Dedifferentiated amniotic fluid mesenchymal stem cell (primary cell): ENCODE measurements at regions not wholly inside any gene's neighbourhood (a gene's known extent, or its start where the extent isn't known, plus 50 kb on each side); places are given as distances from the start of the nearest gene placed in this dataset.
"Not testable (repeated sequence)": the region's sequence is repeated elsewhere in the genome, so short reads cannot be mapped to it uniquely, and the experiment has no call there.

Experiments used
- DNase-seq: peaks from one replicate; pipeline ENCODE4 v3.0.0-alpha.2; 2016; ENCODE audit errors: extremely low spot score

DNA sequence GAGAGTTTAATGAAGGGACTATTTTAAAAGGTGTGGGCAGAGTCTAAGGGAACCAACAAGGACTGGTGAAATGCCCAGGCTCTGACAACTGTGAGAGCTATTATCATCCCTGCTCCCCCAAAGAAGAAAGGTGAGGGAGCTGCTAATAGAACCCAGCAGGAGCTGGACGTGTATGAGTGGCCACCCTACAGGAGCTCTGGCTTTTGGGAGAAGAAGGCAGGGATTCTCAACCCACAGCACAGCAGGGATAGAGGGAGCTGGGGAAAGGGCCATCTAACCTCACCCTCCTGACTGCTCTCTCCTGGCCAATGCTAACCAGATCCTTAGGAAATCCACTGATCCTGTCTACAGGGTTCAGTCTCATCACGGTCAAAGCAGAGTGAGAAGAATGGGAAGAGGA lies 57.1 kb downstream of the GRIN2B start:
- no peak for DNase-seq

DNA sequence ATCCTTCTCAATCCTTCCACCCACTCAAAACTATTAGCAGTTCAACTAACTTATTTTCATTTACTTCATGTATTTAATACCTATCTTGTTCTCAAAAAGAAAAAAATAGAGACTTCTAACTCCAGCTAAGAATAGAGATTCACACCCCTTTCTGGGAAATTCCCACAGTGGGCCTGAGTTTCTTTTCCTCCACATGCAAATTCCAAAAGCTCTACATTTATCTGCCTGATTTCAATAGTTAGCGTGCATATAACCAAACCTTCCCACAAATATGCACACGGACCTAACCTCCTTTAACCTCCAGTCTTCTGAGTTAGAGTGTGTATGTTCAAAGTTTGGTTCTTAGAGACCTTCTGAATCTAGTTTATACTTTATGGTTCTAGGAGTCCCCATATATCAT lies 62.5 kb downstream of the GRIN2B start:
- DNase-seq: no peak

DNA sequence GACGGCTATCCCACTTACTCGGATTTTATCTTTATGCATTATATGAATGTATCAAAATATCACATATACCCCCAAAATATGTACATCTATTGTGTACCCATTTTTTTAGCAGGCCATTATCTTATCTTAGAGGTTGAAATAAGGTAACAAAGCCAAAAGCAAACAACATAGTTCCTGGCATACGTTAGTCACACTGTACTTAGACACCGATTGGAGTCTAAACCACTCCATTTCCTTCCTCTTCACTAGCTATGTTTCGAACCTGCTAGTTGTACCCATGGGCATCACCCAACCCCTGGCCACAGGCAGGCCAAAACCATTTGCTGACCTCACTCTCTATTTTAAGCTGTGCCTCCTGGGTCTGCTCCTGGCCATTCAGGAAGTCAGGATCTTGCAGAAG lies 66.3 kb downstream of the GRIN2B start:
- DNase-seq: no peak

DNA sequence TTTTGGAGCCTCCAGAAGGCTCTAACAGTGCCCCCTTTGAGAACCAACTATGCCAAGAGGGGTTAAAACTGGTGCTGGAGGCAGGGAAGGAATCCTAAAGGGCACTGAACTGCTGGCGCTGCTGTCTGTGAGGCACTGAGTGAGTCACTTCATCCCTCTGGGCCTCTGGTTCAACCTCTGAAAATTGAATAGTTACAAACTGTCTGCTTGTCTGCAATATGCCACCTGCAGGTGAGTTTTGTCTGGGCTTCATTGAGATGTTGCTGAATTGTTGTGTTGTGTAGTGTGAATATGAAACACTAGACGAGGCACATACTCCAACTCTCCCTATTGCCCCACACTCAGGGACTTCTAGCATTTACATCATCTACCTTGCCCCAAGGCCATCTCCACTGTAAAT lies 68.0 kb downstream of the GRIN2B start:
- DNase-seq: no peak

DNA sequence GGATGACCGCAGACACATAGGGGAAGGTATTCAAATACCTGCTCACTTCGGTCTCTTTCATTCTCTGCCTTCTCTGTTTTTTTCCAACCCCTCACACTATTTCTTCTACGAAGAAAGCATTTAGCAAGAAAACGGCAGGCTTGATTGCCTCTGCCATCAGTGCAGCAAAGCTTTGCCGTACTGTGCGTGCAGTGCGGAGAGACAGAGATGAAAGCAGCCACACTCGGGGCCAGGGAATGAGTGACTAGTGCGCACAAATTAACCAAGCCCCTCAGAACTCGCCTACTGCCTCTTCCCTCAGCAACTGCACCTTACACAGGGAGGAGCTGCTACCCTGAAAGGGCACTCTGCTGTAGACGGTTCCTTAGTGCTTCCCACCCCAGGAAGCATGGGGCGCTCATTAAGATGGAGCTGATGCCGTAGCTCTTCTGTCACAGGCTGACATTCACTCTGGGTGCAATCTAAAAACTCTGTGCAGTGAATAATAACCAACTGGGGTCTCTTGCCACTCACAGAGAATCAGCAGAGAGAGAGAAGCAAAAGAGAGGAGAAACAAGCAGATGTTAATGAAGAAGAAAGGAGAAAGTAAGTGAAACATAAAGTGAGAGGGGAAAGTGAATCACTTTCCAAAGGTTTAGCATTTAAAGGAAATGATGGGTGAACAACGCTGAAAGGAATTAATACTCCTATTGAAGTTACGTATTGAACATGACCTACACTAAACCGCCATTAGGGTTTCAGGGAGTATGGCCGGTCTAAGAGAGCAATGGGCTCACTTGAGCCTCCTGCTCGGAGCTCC lies 69.4 kb downstream of the GRIN2B start:
- DNase-seq: no peak

DNA sequence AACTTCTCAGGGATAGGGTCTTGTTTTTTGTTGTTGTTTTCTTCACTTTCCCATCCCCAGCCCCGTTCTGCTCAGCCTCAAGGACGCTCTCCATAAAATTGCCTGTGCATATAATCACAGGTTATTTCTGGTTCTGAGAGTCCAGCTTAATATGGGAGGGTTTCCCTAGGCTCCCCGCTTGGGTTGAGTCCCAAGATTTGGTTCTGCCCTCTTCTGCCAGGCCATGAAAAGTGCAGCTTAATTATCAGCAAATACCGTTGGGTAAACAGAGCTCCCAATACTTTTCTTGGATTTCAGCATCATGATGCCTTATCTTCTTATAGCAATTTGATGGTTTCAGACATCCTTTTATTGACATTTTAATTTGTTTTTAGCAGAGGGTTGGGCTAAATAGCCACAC lies 75.6 kb downstream of the GRIN2B start:
- no peak for DNase-seq

DNA sequence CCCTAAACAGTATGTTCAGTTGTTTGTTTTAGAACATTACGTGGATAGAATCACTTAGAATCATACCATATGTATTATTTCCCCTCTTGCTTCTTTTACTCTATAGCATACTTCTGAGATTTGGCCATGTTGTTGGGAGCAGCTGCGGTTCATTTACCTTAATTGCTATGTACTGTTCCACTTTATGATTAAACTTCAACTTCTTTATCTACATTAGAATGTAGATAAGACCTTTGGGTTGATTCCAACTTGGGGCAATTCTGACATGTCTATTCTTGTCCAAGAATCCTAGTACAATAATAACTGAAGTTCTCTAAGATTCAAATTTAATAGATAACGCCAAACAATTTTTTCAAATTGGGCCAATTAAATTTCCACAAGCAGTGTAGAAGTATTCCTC lies 80.7 kb downstream of the GRIN2B start:
- no peak for DNase-seq

DNA sequence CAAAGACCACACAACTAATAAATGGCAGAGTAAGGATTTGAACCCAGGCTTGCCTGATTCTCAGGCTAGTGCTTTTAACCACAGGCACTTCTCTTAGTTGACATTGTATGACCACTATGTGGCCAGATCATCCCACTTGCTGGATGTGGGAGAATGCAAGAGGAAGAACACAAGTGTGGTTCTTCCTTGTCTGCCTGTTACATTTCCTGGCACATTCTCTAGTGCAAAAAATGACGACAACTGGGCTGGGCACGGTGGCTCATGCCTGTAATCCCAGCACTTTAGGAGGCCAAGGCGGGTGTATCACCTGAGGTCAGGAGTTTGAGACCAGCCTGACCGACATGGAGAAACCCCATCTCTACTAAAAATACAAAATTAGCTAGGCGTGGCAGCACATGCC lies 83.0 kb downstream of the GRIN2B start:
- DNase-seq: not testable (repeated sequence)

DNA sequence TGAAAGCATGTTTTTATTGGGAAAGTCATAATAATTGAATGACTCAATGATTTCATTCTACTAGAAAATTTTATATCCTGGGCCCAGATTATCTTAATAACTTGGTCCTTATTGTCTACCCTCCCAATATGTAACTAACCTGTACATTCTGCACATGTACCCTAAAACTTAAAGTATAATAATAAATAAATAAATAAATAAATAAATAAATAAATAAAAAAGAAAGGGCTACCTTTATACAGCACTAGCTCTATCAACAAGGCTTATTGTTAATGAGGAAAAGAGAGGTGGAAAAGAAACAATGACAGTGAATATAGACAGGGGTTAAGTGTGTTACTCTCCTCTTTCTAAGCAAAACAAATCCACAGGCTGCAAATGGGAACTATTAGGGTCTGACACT lies 83.6 kb downstream of the GRIN2B start:
- DNase-seq: no peak

DNA sequence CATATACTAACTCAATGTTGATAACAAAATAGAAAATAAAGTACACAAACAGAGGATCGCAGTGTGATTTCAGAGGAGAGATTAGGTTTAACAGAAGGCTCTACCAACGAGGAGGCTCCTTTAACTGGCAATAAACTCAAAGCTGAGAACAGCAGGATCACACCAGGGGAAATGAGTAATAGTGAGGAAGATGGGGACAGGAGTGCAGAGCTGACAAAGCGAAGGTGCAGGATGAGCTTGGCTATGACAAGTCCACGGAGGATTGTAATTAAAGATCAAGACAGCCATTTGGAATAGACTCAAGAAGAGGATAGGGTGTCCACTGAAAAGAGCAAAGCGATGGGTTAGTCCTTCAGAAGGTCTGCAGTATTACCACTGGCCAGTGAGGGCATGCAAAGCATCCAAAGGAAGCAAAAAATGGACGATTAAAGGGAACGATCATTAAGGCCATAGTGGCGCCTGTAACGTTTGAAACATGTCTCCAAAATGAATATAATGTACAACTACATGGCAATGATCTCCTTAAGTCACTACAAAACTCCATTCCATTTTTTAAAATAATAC lies 85.3 kb downstream of the GRIN2B start:
- DNase-seq: no peak

DNA sequence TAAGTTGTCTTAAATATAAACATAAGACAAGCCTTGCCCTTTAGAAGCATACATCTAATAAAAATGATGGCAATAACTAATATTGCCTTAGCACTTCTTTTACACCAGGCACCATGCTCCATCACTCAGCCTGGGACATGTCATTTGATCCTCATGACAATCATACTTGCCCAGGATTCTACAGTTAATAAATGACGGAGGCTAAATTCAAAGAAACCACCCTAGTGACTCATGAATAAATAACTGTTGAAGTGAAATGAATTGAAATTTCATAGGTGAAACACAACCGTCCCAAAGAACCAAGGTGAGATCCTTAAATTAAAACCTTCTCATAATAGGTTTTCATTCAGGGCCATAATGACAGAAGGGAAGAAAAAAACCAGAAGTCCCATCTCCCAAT lies 89.5 kb downstream of the GRIN2B start:
- no peak for DNase-seq

DNA sequence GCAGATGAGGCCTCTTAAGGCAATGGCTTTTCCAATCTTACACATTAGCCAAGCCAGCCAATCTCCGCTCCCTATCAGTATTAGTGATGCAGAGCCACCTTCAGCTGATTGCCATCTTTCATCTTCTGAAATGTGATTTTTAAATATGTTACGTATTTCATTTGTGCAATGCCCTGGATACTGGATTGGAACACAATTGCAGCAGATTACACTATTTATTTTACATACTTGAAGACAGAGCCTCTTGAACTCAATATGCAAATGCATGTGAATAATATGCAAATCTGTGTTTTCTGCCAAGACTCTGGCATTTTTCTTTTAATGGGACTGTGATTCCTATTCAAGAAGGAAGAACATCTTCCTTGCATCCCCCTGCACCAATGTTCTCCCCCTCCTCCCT lies 90.5 kb downstream of the GRIN2B start:
- DNase-seq: no peak

DNA sequence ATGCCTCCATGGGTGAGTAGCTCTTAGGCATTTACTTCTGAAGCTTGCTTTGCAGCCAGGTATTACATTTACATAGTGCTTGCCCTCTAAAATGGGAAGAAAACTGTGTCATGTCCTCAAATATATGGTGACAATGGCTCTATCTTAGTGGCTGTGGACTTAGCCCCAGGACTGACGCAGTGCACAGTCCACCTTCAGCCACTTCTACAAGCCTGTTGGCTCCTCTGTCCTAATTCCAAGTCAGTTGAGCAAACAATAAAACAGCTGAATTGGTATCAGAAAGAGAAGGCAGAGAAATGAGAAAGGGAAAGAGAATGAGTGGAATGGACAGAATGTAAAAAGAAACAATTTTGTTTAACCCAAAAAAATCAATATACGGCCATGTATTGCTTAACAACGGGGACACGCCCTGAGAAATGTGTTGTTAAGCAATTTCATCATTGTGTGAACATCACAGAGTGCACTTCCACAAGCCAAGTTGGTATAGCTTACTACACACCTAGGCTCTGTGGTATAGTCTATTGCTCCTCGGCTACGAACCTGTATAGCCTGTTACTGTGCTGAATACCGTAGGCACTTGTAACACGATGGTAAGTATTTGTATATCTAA lies 93.5 kb downstream of the GRIN2B start:
- no peak for DNase-seq

DNA sequence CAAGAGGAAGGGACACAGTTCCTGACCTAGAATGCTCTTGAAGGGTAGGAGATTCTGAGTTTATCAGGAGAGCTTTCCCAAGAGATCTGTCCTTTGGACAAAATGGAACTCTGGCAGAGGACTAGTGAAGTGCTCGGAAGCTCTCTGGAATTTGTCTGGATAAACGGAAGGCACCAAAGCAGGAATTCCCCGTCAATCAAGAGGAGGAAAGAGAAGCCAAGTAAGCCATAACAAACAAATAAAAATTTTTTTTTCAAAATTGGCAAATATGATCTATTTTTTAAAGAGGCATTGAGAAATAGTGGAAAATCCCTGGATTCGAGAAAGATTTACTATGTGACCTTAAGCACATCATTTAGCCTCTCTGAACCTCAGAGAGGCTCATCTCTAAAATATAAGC lies 99.2 kb downstream of the GRIN2B start:
- DNase-seq: no peak

DNA sequence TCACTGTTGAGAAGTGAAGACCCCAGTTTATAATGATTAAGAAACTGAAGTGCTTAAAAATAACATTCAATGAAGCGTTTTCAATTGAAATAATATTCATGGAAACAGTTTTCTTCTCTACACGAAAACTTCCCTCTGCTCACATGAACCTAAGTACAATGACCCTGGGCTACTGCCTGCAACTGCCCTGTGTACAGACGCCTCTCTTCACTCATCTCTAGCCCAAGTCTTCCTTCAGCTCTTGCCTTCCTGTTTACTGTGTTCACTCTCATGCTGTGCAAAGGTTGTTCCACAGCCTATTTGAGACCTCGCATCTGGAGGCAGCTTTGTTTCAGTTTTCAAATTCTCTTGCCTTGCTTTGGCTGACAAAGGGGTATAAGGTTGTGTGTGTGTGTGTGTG lies 100.8 kb downstream of the GRIN2B start:
- no peak for DNase-seq

DNA sequence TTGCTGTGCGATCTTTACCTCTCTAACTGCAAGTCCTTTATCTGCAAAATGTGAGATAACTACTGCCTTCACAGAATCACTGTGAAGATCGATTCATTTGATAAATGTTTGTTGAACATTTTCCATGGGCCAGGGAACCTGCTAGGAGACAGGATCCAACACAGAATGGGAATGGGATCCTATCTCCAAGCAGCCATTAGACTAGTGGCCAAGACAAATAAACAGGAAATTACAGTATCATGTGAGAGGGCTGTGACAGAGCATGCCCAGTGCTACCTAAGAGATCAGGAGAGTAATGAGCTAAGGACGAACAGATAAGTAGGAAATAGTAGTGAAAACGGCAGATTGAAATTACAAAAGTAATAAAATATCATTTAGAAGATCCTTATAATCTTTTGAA lies 105.7 kb downstream of the GRIN2B start:
- no peak for DNase-seq

DNA sequence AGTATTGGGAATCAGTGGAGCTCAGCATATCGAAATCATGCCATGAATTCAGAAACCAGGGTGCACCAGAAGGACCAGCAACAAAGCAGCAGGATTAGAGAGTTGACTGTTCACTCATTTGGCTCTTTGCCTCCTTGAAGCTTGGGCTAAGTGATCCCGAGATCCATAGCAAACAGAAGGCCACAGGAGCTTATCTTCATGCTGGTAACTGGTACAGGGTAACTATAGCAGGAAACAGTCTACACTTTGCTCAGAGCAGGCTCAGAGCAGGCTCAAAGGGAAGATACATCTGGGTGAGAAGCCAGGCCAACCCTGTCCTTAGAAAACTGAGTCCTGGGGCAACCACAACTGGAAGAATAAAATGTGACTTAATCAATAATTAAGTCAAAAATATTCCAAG lies 111.1 kb downstream of the GRIN2B start:
- DNase-seq: no peak

DNA sequence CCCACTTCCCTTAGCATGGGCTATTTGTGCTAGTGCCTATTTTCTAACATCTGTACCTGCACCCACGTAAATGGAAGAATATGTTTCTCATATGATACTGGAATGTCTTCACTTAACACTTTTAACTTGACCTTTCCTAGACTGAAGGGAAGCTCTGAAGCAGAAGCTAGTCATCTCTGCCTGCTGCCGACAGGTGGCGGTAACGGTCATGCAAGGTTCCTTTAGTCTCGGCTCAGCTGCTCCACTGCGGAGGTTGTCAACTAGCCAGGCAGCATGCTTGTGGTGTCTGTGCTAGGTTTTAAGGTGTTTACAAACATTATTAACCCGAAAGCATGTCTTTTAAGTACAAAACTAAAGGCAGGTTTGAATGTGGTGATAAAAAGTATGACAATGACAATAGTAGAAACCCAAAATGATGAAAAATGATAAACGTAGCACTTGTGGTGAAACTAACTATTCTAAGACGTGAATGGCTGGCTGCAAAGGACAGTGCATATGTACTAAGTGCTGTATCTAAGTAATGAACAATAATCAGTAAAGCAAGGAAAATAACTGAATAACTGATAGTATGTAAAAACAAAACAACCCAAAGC lies 117.2 kb downstream of the GRIN2B start:
- no peak for DNase-seq

DNA sequence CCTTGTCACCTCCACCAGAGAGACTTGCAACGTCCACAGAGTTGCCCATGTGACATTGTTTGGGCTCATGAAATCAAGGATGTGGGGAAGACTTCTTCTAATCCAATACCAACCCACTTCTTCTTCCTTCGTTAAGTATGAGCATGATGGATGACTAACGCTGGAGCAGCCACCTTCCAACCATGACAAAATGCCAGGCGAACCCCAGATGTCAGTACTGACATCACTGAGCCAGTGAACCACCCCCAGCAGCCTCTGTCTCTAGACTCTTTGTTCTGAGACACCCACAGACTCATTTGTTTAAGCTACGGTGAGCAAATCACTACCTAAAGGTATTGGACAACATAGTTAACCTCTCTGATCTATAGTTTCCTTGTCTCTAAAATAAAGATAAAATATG lies 123.7 kb downstream of the GRIN2B start:
- no peak for DNase-seq

DNA sequence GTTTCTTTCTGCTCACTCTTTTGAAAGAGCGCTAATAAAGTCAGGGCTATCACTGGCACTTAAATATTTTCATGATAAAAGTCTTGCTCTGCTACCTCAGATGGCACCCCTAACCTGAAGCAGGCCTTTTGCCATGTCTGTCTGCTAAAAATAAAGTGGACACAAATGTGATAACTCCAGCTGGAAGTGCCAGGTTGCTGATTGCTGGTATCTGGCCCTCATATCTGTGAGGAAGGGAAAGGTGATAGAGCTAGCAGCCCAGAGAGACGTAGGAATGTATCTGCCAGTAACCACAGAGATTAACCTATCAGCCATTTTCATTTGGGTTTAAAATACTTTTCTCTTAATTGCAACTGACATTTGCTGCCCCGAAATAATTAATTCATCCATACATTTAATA lies 127.9 kb downstream of the GRIN2B start:
- DNase-seq: no peak

DNA sequence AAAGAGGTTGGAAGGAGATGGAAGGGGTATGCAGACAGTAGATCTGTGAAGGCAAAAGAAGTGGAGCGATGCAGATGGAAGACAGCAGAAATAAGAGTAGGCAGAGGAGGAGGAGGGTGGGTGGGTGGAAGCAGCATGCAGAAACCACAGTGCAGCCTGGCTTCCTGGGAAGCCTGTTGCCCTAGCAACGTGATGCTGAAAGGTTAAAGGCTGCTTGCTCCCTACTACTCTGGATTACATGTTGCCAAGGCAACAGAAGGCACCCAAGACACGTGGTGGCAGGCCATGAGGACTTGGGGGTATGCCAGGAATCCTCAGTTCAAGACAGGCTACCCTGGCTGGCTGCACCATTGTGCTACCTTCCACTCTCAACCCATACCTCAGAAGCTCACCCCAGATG lies 129.6 kb downstream of the GRIN2B start:
- no peak for DNase-seq

DNA sequence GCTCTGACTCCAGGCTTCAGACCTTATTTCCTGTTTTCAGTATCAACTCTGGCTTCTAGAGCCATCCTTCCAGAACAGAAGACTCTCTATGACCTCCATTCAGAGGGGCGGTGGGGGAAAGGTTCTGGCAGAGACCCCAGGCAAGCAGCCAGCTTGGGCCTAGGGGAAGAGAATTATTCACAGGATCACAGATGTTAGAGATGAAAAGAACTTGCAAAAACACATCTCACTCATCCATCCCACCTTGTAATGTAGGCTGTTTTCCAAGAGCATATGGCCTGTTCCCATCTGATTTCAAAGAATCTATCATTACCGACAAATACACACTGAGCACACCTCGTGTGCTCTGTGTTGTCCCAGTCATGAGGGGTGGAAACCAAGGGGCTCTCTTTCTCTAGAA lies 131.9 kb downstream of the GRIN2B start:
- no peak for DNase-seq

DNA sequence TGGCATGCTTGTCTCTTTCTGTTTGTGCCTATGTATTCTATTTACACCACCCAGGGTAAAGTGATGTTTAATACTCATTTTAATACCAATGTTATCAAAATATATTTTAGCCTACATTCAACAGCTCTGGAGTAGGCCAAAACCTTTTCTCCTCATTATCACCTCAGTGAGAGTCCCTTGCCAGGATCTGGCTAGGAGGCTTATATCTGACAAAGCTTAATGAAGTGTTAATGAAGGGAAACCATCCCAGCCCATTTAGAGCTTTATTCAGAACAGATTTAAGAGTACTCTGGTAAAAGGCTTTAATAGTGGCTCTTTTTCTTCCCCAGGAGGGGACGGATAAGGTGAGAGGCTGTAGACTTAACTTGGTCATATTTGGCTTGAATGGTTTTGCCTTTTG lies 137.6 kb downstream of the GRIN2B start:
- no peak for DNase-seq
